GM18519 (cell line): ENCODE measurements at regions not wholly inside any gene's neighbourhood (a gene's known extent, or its start where the extent isn't known, plus 50 kb on each side); places are given as distances from the start of the nearest gene placed in this dataset.
"Not testable (repeated sequence)": the region's sequence is repeated elsewhere in the genome, so short reads cannot be mapped to it uniquely, and the experiment has no call there.

ENCODE experiments used
- ATAC-seq: cut with Tn5 transposase; IDR thresholded peaks from one replicate; pipeline ENCODE4 v1.9.1; 2021; ENCODE audit warnings: mild to moderate bottlenecking, moderate library complexity; ENCODE audit not compliant: unreplicated experiment, low FRiP score

DNA sequence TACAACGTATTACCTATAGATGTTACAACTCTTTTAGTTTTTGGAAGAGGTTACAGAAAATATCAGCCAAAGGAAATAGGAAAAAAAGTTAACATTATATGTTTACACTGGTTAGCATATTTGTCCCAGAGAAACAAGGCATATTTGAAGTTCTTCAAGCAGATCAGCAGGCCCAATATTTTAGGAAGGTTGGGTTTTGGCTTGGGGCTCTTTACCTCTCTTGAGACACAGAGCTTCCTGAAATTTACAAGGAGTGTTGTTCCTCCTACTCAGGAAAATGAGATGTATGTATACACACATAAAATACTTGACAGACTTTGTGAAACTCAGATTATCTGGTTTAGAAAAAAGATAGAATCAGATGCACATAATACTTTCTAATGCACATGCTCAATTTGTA, 323.6 kb downstream of the HGF start:
- ATAC-seq, result no peak

GRCh38 chr7:81445462-81445861, 324.4 kb downstream of the HGF start:
- ATAC-seq, result no peak

DNA sequence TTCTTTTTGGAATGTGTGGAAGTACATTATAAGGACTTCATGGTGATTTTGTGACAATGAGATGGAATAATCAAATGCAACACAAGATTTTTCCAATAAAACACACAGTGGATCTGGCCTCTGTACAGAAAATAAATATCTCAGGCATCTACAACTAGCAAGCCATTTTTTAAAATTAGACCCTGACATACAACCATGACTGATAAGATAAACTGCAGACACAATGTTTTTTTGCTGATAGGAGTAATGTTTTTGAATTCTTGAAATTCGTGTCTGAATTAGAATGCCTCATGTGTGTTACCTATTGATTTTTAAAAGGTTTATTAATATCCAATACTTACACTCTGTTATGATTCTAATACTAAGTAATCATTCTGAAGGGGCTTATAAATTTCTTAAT, 328.1 kb downstream of the HGF start:
- no peak for ATAC-seq

- ATAC-seq, result no peak
These were observed 330.3 kb downstream of the HGF start for GRCh38 chr7:81439591-81439990.

GRCh38 chr7:81437160-81437559, 332.7 kb downstream of the HGF start:
- ATAC-seq, result not testable (repeated sequence)

DNA sequence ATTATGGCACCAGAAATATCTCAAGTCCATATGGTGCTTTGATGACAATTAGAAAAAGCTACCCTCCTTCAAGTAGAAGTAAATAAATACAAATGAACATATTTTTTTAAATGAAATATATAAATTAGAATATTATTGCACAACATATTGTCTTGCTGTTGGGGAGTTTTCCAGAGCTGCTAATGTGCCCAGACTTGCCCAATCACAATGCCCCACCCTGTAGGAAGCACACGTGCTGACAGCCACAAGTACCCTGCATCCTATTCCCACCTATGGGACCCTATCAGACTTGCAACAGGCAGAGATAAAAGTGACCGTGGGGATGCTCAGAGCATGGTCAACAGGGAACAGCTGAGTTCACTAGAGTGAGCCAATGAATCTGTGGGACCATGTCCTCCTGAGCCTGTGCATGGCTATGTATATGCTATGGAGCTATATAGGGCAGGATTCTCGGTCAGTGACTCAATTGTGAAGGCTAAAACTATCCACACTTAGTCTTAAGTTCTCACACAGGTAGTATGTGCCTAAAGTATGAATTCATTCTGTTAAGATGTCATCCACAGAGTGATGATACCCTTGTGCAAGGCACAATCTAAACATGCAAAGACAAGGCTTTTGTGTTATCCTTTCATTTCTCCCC, 336.0 kb downstream of the HGF start:
- no peak for ATAC-seq

DNA sequence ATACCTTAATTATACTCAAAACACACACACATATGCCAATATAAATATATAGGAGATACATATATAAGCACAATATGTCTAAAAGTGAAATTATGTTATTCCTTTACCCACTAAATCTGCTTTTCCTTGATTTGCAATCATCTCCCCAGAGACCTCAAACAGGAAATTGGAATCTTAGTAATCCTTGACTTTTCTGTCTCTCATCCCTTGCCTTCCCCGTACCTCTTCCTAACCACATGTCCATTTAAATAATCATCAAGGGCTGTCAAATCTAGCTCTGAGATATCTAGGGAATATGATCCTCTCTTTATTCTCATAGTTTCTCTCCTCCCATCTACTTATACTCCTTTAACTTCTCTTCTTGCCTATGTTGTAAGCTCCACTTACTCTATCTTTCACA, 336.6 kb downstream of the HGF start:
- no peak for ATAC-seq

- ATAC-seq, result no peak
These were observed 339.1 kb downstream of the HGF start for GRCh38 chr7:81430761-81431160.

DNA sequence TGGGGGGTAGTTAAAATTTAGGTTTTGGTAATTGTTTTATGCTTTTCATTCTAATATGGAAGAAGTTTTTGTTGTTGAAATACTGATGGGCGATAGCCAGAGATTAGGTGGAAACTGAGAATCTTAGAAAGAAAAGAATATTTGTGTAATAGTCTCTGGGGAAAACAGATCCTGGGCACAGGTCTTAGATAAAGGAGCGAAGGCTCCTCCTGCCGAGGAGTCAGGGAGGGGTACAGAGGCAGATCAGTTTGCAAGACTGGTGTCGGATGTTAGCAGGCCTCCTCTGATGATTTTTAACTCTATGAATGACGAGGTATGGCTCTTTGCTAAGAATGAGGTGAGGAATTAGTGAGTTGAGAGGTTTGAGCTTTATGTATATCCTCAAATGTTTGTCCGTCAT, 339.7 kb downstream of the HGF start:
- ATAC-seq, result no peak

GRCh38 chr7:81427461-81427860, 342.4 kb downstream of the HGF start:
- no peak for ATAC-seq

DNA sequence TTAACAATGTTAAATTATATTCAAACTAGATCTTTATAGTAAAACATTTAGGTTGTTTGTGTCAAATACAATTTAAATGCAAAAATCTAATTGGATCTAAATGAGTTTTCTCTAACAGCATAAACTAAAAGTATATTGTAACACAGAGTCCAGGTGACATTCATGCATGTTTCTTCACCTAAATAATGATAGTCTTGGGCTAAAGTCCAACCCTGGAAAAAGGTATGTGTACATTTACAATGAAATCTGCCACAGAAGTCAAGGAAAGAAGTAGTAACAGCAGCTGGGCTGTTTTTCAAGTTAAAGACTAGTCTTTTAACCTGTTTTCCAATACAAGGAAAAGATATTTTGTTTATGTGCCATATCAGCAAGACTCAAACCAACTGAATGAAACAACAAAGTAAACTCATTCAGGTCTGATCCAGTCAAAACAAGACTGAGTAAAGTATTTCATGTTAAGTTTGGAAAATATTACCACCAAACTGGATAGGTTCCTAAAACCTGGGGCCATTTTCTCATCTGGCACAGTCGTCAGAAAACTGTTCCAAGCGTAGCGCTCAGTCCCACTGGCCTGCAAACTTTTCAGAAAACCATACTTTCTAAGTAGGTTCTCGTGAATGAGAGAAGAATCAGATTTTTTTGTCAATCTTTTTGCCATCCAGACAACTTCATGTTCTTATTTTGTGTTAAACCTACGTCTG, 349.2 kb downstream of the HGF start:
- ATAC-seq, result no peak

GRCh38 chr7:81419731-81420130, 350.1 kb downstream of the HGF start:
- no peak for ATAC-seq

- no peak for ATAC-seq
These were observed 353.2 kb downstream of the HGF start for GRCh38 chr7:81416659-81417058.

DNA sequence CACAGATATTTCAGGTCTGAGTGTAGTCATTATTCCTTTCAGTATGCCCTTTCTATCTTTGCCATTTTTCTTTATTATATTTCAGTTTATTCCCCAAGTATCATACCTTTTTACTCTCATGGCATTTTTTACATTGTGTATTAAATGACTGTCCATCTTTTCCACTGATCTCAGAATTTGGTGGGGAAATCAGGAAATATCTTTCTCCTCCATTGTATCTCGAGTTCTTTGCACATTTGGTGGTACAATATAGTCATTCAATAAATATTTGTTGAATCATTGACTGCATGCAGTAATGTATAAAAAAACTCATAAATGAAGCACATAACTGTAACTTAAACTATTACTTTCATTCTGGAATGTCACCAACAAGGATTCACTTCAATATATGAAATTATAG, 354.7 kb downstream of the HGF start:
- no peak for ATAC-seq

- no peak for ATAC-seq
These were observed 355.4 kb downstream of the HGF start for GRCh38 chr7:81414411-81414810.

DNA sequence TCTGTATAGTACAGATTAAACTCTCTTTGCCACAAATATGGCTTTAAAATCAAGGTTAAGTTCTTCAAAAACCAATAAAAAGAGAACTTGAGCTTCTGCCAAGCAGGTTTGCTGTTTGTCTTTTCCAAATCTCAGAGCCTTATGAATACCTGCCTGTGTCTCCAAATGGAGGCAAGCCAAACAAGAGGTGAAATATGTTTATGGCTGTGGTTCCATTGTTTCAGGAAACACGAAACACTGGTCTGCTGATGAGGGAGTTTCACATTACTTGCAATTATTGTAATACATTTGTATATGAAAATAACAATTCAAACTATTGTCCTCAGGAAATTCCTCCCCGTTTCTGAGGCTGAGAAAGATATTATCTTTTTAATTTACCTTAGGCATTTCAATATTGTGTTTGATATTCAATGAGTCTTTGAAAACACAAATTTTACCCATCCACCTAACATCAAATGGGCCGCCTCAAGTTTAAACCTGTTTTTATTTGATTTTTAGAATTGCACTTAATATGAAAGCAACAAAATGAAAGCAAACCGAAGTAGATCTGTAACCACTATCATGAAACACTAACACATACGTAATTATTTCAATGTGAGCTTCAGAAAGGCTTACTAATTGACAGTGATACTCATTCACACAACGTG, 359.3 kb downstream of the HGF start:
- no peak for ATAC-seq

DNA sequence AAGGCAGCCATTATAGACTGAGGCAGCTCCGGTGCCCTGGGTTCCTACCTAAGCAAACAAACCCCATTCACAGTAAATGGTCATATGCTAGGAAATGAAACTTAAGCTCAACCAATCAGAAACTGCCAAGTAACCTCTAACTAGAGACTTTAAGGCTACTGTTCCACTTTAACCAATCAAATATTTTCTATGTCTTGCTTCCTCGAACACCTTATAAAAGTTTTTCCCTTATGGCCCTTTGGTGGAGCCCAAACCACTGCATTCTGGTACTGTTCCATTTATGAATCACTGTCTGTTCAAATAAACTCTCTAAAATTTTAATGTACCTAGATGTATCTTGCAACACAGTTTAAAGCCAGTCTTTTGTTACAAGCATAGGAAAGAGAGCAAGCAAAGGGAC, 361.1 kb downstream of the HGF start:
- no peak for ATAC-seq

DNA sequence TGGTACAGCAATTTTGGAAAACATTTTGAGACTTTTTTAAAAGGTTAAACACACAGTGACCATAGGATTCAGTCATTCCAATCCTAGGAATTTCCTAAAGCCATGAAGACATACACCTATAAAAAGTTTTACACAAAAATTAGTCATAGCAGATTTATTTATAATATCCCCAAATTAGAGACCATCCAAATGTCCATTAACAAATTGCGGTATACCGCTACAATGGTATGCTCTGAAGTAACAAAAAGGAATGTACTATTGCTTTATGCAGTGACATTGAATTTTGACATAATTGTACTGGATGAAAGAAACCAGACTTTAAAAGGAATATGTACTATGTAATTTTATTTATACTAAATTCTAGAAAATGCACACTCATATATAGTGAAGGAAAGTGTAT, 362.8 kb downstream of the HGF start:
- ATAC-seq, result no peak

DNA sequence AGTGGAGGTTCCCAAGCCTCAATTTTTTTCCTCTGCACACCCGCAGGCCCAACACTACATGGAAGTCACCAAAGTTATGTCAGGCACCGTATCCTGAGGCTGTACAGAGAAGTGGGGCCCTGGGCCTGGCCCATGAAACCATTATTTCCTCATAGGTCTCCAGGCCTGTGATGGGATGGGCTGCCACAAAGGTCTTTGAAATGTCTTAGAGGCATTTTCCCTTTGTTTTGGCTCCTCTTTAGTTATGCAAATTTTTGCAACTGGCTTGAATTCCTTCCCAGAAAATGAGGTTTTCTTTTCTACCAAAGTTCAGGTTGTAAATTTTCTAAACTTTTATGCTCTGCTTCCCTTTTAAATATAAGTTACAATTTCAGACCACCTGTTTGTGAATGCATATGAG, 365.2 kb downstream of the HGF start:
- ATAC-seq, result no peak

GRCh38 chr7:81402227-81402626, 367.6 kb downstream of the HGF start:
- no peak for ATAC-seq

GRCh38 chr7:81399471-81399870, 370.4 kb downstream of the HGF start:
- ATAC-seq, result no peak

- ATAC-seq, result no peak
These were observed 375.8 kb downstream of the HGF start for GRCh38 chr7:81394029-81394428.
